ENCODE measurements at regions not wholly inside any gene's neighbourhood (a gene's known extent, or its start where the extent isn't known, plus 50 kb on each side); places are given as distances from the start of the nearest gene placed in this dataset.

DNA sequence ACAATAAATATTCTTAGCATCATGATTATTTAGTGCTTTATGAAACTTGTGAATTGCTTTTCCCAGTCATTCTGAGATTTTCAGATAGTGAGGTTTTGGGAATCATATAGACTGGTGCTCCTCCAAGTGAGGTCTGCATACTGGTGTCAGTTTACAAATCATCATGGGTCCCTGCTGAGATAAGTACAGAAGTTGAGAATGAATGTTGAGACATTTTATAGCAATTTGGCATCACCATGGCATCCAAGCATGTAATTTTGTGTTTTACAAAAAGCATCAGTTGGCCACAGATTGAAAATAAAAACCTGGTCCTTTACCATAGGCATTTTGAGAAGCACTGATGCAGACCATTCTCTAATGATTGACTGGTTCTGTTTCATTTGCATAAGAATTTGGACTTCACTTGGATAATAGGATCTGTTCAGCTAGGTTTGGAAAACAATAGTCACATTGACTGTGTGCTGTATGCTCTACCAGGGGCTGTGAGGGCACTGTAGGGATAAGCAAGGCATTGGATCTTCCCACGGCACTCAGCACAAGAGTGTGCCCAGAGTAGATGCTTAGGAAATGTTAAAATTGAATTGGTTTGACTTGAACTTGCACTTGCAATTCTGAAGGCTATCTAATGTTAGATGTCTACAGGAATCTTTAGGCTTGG, 79.0 kb upstream of the JUN start:
- no peak for DNase-seq (ENCODE audit: low spot score)

DNA sequence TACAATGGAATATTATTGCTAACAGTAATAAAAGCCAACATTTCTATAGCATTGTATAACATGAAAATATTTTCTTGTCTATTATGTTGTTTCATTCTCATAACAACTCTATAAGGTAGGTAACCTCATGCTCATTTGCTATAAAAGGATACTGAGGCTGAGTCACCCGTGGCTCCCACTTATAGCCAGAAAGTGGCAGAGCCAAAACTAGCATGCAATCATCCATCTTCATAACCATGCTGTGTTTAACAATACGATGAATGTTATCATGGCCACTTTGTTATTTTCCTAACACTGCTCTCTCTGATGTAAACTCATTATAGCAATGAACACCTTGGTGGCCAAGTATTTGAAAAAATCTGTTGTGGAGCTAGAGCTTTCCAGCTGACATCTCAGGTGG, 80.8 kb upstream of the JUN start:
- DNase-seq (ENCODE audit: low spot score) = no peak

DNA sequence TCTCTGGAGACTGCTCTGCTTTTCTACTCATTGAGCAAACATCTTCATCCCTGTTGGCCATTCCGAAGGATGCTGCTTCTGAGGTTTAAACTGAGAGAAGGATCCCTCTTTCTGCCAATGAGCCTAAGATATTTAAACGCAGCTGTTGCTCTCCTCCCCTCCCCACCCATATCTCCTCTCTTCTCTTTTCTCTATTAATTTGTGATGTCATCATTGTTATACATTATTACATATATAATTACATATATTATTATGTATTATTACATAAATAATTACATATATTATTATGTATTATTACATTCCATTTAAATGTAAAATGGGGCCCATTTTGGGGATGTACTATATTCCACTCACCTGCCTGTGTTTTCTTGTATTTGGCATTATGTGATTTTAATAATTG, 82.7 kb upstream of the JUN start:
- DNase-seq (ENCODE audit: low spot score) = no peak

DNA sequence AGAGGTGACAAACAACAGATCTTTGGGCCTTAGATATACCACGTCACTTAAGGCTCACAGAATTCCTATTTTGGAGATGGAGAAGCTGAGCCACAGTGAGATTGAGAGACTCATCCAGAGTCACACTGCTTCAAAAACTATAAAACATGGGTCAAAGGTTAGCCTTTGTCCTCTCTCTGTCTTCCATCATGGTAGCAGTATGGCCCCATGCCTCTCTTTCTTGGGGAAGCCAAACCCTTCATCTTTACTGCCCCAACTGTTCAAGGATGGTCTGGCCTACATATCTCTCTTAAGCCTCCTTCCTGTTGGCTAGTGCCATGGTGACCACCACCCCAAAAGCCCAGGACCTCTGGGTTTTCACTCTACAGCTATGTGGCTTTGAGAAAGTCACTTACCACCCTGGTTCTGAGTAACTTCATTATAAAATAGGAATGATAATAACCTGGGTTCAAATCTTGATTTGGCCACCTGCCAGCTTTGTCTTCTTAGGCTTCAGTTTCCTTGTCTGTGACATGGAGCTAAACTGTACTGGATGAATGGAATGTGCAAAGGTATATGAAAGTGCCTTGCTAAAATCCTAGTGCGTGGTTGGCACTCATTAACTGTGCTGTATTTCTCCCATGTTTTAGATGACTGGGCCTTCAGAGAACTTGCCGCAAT, 85.9 kb upstream of the JUN start:
- no peak for DNase-seq (ENCODE audit: low spot score)

DNA sequence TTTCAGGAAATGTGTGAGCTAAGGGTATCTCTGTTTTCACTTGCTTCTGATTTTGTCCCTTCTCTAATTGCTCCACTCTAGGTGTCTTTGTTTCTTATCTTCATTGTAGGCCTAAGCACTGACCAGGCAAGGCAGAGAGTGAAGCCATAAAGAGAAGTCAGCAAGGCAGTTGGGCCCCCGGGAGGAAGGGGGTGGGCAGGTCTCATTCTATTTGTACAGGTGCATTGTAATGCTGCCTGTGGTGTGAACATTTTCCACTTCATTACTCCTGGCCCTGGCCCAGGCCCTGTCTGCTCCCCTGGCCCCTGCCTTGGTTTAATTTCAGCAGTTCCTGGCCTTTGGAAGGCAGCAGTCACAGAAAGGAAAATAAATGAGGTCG, 86.4 kb upstream of the JUN start:
- DNase-seq (ENCODE audit: low spot score) = no peak

DNA sequence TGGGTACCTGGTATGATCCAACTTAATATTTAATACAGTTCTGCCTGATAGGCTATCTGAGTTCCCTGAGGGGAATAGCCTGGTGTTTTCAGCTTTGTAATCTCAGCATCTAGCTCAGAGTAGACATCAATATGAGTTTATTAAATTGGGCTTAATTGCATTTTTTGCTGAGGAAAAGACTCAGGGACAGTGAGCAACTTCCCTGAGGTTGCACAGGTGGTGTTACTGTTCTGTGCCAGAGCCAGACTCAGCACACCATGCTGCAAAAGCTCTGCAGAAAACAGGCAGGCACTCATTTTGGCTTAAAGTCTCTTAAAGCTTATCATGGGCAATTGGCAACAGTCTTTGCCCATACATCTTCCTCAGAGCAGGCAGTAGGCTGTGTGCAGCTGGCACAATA, 90.5 kb upstream of the JUN start:
- DNase-seq (ENCODE audit: low spot score) = no peak

DNA sequence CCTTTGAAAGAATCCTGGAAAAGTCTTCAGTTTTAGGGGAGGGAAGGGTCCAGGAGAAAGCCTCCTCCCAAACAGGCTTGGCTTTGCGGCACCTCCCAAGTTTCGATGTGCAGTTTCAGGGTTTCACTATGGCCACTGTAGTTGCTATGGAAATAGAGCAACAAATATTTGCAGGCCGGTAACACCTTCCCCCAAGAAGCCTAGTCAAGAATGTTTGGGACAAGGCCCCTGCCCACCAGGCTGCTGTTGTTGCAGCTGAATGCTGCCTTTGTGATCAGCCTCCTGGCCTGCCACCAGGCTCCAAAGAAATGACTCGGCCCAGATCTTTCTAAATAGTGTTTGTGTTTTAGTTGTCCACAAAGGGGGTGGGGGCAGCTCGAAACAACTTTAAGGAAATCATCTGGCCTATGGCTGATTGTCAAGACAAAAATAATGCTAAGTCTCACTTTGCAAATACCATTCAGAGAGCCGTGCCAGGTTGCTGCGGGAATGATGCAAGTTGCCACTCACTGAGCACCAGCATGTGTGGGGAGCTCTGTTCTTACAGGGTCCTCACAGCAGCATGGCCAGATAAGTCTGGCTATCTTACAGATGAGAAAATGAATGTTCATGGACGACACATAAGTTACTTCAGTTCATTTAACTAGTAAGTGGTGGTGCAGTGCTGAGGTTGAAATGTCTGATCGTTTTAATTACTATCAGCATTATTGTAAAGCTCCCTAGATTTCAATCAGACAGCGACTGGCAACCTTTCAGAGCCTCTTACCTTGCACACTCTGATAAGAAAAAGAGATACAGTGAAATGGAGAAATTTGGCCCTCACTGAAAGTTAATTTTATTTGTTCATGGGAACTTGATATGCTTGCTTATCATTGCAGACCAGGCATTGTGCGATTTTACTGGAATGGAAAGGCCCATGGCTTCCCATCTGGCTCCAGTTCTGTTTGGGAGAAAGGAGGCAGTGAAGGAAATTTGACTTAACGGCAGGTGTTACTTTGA, 91.2 kb upstream of the JUN start:
- DNase-seq (ENCODE audit: low spot score) = no peak

DNA sequence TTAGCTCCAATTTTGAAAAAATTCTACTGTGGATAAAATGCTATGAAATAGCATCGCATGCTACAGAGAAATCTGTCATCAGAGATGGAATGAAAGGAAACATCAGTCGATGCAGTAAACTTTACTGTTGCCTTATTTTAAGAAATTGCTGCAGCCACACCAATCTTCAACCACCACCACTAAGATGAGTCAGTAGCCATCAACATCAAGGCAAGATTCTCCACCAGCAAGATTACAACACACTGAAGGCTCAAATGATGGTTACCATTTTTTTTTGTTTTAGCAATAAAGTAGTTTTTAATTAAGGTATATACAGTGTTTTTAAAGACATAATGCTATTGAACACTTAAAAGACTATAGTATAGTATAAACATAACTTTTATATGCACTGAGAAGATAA, 95.6 kb upstream of the JUN start:
- DNase-seq (ENCODE audit: low spot score) = no peak

DNA sequence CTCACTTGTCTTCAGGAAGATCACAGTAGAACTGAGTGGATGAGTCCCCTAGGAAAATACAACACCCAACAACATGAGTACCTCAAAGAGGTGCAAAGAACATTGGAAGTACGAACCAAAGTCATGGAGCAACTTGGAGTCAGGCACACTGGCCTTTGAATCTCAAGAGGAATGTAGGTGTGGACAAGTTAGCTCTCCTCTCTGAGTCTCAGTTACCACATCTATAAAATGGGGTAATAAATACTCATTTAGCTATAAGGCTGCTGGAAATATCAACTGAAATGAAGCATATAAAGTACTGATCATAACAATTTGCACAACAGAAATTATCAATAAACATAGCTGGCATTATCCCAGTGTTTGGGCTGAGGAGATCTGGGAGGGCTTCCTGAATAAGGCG, 96.7 kb upstream of the JUN start:
- no peak for DNase-seq (ENCODE audit: low spot score)

DNA sequence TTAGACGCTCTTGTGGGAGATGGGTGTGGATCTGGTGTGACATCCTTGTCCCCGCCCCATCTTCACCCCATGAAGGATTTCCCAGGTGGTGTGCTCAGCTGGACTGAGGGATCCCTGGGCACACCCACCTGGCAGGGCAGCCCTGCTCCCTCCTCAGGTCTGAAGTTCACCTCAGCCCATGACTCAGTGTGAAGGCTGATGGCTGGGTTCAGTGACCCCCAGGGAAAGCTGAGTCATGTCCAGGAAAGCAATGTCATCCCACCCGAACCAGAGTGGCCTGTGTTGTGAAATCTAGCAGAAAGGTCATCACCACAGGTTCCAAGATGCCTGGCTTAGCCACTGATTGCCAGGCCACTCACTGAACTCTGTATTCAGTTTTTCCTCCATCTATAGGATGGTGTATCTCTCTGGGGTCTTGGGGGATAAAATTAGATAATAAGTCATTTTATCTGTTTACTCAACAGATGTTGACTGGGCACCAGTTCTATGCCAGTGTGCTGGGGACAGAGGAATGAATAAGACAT, 97.7 kb upstream of the JUN start:
- no peak for DNase-seq (ENCODE audit: low spot score)

DNA sequence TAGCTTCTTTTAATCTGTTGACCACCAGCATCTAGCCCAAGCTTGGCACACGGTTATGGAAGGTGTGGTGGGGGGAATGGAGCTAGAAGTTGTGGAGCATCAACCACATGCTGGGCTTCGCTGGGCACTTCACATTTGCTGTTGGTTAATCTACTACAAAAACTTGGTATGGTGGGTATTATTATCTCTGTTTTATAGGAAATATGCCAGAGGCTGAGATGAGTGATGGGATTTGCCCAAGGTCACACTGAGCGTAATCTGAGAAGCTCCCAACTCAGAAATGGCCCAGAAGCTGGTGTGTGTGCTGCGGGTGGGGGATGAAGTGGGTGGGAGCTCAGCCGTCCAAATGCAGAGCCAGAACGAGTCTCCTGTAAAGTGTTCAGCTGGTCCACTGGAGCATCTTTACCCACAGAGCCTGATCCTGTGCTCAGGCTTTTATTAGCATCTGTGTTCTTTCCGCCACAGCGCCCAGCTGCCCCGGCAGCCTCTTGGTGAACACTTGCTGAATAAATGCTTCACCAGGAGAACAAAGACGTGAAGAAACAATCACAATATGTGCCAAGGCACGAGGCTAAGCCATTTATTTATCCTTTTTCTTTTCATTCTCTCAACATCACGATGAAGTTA, 98.6 kb upstream of the JUN start:
- DNase-seq (ENCODE audit: low spot score) = no peak

DNA sequence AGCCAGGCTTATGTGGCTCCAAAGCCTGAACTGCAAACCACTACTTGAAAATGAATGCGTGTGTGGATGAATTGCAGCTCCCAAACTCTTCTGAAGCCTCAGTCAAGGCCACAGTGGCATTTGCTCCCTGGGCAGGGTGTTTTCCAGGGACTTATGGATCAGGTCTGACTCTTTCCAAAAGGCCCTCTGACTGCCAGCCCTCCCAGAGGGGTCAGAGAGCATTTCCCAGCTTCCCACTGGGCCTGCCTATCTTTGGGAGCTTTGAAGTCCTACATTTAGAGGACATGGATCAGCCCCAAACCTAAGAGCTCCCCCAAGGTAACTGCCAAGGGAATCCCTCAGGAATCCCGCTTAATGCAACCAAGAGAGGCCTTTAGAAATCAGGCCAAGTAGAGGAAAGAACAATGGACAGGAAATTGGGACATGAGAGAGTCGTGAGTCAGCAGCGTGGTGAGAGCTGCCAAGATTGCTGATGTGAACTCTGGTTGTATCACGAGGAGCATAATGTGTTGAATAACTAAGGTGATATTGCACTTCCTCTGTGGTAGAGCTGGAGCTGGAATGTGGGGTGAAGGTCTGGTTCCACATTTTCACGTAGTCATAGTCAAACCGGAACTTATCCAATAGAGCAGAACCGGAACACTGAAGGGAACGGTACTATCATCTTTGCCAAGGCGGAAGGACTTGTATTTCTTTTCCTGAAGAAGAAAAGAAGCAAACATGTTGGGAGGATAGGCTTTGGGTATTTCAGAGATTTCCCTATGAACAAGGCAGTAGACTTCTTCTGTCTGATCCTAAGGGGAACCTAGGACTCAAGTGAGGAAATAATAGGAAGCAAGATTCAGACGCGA, 99.4 kb upstream of the JUN start:
- no peak for DNase-seq (ENCODE audit: low spot score)

DNA sequence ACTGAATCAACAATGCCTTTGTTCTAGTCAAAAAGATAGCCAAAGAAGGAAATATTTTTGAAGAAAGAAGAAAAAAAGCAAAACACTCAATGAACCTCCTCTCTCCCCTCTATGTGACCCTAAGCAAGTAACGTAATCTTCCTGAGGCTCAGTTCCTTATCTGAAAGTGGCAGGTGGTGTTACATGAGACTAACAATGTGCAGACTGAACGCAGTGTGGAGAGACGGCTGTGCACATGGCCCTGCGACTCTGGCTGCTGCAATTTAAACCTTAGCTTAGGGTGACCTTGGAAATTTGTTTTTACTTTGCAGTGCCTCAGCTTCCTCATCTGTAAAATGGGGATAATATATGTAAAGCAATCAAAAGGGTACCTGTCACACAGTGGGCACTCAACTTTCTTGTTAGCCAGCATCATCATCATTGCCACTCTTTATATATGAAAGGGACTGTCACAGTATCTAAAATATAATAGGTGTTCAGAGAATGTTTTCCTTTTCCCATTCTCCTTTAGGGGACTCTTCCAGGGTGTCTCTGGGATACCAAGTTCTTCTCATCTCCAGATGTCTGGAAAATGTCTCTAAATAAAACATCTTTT, 100.1 kb upstream of the JUN start:
- DNase-seq (ENCODE audit: low spot score) = no peak

DNA sequence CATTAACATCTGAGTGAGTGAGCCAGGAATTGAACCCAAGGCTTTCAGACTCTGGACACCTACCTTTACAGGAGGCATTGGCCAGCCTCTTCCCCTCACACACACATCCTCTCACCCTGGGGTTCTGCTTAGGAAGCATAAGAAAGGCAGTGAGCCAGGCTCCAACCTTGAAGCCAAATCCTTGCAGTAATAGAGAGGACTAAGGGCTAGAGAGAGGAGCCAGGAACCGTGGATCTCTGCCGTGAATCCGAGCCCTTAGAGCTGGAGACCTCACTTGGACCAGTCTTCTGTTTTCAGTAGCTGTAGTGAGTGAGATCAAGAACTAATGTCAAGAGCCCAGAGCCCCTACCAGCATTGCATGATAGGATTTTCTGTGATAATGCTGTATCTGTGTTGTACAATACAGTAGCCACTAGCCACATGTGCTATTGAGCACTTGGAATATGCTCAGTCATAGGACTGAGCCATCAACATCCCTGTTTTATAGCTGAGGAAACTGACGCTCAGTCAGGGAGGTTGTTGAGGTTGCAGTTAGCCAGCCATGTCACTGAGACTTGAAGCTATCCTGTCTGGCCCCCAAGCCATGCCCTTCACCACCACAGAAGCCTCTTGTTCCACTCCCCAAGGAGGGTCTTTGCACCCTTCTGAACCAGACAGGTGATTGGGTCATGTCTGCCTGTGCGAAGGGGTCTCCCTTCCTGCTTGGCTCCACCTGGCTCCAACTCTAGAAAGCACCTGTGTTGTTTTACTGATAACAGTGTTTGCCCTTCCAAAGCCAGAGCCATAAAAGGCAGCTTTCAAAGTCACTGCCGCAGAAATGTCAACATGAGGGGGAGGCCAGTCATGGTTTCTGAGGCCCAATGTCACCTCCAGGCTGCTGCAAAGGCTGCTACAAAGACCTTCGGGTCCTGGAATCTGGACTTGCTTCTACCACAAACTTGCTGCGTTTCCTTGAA, 101.1 kb upstream of the JUN start:
- no peak for DNase-seq (ENCODE audit: low spot score)

DNA sequence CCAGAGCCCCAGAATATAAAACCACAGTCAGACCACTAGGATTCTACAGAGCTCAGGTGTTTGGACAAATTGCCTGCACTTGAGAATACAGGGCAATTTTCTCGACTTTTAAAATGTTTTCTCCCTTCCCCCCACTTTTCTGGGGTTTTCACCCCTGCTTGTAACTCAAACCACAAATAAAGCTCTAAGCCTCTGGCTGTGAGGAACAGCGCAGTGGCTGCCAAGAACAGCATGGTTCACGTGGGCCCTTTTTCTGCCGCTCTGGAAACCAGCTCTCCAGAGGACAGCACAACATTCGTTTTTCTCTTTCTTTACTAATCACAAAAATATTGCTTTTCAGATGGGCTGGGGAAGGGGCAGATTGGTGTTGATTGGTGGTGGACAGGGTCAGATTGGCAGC, 102.2 kb upstream of the JUN start:
- DNase-seq (ENCODE audit: low spot score) = no peak

DNA sequence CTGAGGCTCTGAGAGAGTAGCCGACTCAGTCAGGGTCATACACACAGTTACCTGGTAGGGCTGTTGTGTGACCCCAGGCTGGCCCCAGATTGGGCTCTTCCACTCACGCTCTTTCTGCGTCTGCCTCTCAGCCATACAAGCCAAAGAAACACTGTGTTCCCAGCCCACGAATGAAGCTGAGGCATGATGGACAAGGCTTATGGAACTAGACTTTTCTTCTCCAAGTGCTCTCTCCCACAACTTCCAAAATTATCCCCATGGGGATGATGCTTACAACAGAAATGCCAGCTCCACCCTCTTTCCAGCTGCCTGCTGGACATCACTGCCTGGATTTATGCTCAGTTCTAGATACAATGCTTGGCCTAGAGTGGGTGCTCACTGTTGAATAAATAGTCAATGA, 102.8 kb upstream of the JUN start:
- no peak for DNase-seq (ENCODE audit: low spot score)

DNA sequence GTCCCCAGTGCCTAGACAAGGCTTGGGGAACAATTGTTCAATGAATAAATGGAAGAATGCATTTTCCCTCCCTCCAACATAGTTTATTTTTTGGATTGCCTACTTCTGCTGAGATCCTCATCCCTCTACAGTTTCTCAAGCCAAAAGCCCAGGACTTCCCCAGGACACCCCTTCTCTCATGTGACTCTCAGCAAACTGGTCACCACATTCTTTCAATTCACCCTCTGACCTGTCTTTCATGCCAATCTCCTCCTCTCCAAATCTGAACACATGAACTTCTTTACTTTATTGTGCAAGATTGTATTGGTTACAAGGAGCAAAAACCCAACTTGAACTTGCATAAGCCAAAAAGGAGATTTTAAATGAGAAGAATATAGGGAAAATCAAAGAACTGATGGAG, 103.2 kb upstream of the JUN start:
- DNase-seq (ENCODE audit: low spot score) = no peak

DNA sequence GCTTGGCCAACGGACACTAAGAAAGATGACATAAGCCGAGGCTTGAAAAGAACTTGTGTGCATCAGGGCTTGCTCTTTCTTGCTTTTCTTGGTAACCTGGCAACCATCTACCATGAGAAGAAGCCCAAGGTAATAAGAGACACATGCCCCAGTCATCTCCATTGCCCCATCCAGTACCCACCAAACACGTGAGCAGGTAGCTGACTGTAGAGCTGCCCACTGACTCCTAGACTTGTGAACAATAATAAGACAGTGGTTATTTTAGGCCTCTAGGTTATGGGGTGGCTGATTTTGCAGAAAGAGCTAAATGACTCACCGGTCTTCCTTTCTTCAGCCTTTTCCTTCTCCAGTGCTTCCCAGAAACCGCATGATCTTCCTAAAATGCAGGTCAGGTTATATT, 105.0 kb upstream of the JUN start:
- DNase-seq (ENCODE audit: low spot score) = no peak

DNA sequence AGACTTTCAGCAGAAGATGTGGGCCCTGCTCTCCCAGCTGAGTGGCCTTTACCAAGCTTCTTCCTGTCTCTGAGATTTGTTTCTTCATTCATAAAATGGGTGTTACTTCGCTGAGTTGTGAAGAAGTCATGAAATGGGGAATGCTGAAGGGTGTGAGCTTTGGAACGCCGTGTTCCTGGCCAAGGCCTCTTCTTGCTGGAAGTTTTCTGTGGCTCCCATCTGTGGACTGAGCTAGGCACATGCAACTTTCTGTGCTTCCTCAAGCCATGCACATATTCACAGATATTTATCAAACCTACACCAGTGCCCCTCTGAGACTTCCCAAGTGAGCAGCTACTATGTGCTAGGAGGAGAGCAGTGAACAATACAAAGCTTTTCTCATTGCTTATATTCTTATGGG, 106.3 kb upstream of the JUN start:
- DNase-seq (ENCODE audit: low spot score) = no peak

DNA sequence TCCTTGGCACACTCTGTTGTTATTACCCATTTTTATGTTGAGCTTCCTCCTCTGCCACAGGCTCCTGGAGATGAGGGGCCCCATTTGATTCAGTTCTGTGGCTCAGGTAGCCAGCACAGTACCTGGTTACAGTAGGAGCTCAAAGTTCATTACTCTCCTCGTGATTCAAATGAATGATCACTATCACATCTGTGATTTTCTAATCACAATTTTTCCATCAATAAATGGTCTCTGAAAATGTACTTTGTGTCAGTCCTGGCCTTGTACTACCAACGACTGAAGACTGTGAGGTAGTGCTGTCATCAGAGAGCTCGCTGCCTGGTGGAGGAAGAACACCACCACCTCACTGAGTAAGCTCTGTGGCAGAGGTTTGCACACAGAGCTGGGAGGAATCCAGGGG, 106.8 kb upstream of the JUN start:
- no peak for DNase-seq (ENCODE audit: low spot score)

All from hematopoietic multipotent progenitor cell treated with erythropoietin and hydrocortisone succinate and interleukin-3 and kit ligand, for 17 days (in vitro differentiated cells).